GM18907 (cell line): ENCODE measurements at regions not wholly inside any gene's neighbourhood (a gene's known extent, or its start where the extent isn't known, plus 50 kb on each side); places are given as distances from the start of the nearest gene placed in this dataset.
"Not testable (repeated sequence)": the region's sequence is repeated elsewhere in the genome, so short reads cannot be mapped to it uniquely, and the experiment has no call there.

Source experiments
- ATAC-seq: cut with Tn5 transposase; IDR thresholded peaks from one replicate; pipeline ENCODE4 v1.9.1; 2021; ENCODE audit warnings: mild to moderate bottlenecking, moderate library complexity; ENCODE audit not compliant: unreplicated experiment

GRCh38 chr1:229139331-229140118, 131.4 kb upstream of the RAB4A start:
- ATAC-seq = no peak

GRCh38 chr1:229140119-229140396, 130.9 kb upstream of the RAB4A start:
- no peak for ATAC-seq

DNA sequence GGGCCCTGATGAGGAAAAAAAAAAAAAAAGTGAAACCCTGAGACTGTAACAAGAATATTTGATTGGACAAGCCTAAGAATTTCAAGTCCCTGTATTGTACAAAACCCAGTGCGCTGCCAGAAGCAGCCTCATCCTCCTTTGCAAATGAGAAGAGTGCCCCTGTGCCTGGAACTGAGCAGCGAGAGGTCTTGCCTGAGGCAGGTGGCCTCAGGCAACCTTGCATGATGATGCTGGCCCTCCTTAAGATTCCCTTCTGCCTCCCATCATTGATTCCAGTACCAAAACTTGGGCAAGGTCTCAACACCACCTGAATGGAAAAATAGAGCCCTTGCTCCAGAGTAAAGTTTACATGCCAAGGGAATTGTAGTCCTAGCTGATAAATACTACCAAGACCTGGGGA, 129.6 kb upstream of the RAB4A start:
- ATAC-seq = no peak

- ATAC-seq = no peak
Observed at GRCh38 chr1:229141689-229142377, 129.1 kb upstream of the RAB4A start.

DNA sequence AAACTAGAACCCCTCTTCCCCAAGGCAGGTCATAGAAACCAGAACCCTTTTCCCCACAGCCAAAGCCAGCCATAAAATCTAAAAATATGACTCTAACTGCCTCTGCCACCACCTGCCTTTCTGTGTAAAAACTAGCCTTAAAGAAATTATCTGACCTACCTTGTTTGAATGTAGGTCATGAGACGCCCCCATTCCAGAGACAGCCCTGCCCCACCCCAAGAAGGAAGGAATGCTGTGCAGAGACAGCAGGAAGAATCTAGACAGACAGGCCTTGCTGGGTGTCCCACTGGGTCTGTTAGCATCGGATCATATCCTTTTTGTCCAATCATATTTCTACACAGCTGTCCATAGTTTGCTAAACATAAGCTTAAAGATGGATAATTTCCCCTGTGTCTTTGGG, 128.4 kb upstream of the RAB4A start:
- no peak for ATAC-seq

- no peak for ATAC-seq
Observed at GRCh38 chr1:229146647-229147046, 124.3 kb upstream of the RAB4A start.

GRCh38 chr1:229147072-229147471, 123.8 kb upstream of the RAB4A start:
- no peak for ATAC-seq

DNA sequence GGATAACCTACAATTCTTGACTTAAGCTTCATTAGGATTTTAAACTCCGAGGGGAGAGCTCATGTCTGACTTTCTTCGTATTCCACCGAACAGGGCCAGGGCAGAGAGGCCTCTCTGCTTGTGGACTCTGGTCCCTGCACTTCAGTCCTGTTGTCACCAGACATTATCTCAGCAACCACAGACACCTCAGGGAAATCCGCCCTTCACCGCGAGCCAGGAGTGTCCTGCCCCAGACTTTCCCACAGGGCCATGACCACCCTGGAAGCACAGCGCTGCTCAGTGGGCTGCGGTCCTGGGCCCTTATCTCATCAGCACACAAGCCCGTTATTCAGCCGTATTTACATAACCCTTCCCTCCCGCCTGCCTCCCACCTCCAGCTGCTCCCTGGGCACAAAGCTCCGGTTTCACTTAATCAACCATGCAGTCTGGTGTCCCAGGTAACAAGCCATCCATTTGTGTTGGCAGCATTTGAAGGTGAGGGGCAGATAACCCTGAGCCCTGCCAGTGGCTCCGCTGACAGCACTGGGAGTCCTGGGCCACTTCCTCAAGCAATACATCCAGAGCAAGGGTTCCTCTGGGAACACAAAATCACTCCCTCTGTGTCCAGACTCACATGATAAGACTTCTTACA, 122.8 kb upstream of the RAB4A start:
- no peak for ATAC-seq

DNA sequence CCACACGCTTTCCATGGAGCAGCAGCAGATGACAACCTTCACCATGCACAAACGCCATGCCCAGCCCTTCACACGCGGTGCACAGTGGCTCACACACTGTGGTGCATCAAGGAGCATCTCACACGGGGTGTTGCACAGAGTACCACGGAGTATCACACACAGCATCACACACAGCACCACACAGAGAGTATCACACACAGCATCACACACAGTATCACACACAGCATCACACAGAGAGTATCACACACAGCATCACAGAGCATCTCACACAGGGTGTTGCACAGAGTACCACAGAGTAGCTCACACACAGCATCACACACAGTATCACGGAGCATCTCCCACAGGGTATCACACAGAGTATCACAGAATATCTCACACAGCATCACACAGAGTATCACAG, 122.2 kb upstream of the RAB4A start:
- ATAC-seq = no peak

DNA sequence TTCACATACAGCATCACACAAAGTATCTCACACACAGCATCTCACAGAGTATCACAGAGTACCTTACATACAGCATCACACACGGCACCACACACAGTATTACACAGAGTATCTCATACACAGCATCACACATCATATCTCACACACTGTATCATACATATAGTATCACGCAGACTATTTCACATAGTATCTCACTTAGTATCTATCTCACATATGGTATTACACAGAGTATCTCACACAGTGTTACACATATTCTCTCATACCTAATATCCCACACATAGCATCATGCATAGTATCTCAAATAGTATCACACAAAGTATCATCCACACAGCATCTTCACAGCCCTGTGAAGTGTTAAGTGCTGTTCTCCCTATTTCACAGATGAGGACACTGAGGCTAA, 121.5 kb upstream of the RAB4A start:
- ATAC-seq = no peak

- no peak for ATAC-seq
Observed at GRCh38 chr1:229150518-229150917, 120.4 kb upstream of the RAB4A start.

DNA sequence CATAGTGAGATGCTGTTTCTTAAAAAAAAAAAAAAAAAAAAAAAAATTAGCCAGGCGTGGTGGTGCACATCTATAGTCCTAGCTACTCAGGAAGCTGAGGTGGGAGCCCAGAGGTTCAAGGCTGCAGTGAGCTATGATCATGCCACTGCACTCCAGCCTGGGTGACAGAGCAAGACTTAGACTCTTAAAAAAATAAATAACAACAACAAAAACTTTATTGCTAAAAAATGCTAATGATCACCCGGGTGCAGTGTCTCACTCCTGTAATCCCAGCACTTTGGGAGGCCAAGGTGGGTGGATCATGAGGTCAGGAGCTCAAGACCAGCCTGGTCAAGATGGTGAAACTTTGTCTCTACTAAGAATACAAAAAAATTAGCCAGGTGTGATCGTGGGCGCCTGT, 119.5 kb upstream of the RAB4A start:
- ATAC-seq = not testable (repeated sequence)

- no peak for ATAC-seq
Observed at GRCh38 chr1:229152311-229152710, 118.6 kb upstream of the RAB4A start.

DNA sequence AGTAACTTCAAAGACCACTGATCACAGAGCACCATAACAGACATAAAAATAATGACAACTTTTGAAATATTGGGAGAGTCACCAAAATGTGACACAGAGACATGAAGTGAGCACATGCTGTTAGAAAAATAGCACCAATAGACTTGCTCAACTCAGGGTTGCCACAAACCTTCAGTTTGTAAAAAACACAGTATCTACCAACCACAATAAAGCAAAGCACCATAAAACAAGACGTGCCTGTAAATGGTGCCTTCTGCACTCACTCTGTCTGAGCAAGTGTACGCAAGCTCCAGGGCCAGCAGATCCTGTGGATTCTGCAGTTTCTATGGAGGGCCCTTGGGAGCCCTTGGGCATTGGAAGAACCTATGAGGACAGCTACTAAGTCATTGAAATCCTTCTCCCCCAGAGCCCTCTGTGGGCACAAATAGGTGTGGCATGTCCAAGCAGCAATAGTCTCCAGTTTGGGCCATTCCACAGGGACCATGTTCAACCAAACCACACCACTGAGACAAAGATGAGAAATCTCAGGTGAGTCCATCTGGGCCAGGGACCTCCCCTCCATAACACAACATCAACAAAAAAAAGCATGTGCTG, 116.9 kb upstream of the RAB4A start:
- no peak for ATAC-seq

DNA sequence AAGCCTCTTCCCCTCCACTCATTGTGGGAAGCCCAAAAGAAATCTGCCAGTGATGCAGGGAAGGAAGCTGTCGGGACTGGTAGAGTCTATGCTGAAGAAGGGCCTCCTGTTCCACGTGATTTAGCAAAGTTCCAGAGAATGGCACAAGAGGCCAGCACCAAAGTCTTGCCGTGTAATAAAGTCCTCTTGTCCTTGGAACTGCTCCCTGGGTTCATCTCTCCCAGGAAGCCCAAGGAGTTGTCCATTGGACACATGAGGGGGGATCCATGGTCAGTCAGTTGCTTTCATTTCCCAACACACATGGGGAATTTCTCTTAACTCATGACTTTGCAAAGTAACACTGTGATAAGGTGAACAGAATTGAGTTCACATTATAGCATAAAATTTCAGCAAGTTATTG, 116.1 kb upstream of the RAB4A start:
- no peak for ATAC-seq

DNA sequence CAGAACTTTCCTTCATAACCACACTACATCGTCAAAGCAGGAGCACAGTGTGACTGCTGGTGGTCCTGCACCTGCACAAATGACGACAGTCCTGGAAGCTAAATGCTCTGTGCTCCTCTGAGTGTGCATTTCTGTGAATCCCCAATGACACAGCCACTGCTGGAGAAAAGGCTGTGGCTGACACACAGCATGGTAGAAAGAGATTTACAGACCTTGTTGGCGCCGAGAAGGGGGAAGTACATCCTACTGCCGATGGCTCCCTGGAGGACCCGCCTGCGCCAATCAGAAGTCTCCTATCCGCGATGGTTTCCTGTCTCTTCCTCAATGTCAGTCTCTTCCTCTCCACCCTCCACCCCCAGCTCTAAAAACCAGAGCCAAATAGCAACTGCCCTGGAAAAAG, 115.4 kb upstream of the RAB4A start:
- ATAC-seq = no peak

DNA sequence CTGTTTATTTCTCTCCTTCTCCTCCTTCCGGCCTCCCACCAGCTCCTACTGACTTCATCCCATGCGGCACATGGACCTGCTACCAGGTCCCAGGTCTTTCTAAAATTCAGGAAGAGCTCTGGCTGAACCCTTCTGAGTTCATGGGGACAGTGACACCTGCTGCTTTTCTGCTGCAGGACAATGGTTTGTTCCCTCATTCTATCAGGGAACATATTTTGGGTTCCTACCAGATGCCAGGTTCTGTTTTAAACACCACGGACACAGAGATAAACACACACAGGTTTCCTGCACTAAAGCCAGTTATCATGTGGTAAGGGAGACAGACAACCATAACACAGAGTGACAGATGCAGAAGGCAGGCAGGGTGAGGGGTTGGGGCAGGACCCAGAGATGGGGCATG, 114.0 kb upstream of the RAB4A start:
- ATAC-seq = no peak

- ATAC-seq = no peak
Observed at GRCh38 chr1:229157480-229157879, 113.4 kb upstream of the RAB4A start.

- ATAC-seq = no peak
Observed at GRCh38 chr1:229158341-229158921, 112.5 kb upstream of the RAB4A start.

GRCh38 chr1:229158927-229159326, 112.0 kb upstream of the RAB4A start:
- no peak for ATAC-seq

DNA sequence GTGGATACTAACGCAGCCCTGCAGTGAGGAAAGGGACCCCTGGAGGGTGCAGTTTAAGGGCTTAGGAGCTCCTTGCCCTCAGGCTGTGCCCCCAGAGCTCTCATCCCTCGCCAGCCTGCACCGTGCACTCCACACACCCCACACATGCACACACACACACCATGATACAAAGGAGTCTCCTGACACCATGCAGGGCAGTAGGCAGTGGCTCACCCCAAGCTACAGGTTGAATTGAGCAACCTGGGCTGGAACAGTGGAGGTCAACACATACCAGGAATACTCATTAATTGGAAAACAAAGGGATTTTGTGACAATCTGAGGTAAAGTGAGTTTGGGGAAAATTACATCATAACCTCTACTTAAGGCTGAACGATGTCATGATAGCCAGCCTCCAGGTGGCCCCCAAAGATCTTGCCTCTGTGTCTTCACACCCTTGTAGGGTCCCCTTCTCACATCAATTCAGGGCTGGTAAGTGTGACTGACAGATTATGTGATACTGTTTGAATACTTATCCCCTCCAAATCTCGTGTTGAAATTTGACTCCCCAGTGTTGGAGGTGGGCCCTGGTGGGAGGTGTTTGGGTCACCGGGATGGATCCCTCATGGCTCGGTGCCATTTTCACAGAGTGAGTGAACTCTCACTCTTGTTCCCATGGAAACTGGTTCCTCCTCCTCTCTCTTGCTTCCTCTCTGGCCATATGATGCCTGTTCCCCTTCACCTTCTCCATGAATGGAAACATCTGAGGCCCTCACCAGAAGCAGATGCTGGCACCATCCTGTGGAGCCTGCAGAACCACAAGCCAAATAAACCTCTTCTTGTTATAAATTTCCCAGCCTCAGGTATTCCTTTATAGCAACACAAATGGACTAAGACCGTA, 111.0 kb upstream of the RAB4A start:
- ATAC-seq = no peak
